H9 (cell line): ENCODE measurements at regions not wholly inside any gene's neighbourhood (a gene's known extent, or its start where the extent isn't known, plus 50 kb on each side); places are given as distances from the start of the nearest gene placed in this dataset.
A peak's percentile ranks its signal among the peaks of the same experiment; 100 is the strongest.

Source experiments
- DNase-seq: peaks from one replicate; pipeline ENCODE4 v3.0.0-alpha.2; 2017
- H2AFZ ChIP-seq: one replicate; pipeline ENCODE4 v1.6.1; 2013; ENCODE audit warnings: mild to moderate bottlenecking, low read length, control low read depth, moderate library complexity
- H2AK5ac ChIP-seq: 2 replicates; pipeline ENCODE4 v1.6.1; 2013; ENCODE audit warnings: low read length, control low read depth, mixed read lengths; ENCODE audit not compliant: insufficient read length
- H2BK120ac ChIP-seq: one replicate; pipeline ENCODE4 v1.6.1; 2013; ENCODE audit warnings: low read depth, mild to moderate bottlenecking, low read length, control low read depth, inconsistent platforms; ENCODE audit not compliant: poor library complexity, severe bottlenecking
- H2BK12ac ChIP-seq: 2 replicates; pipeline ENCODE4 v1.6.1; 2013; ENCODE audit warnings: low read length, control low read depth, mixed read lengths, low read depth; ENCODE audit not compliant: insufficient read length
- H2BK15ac ChIP-seq: 2 replicates; pipeline ENCODE4 v1.6.1; 2013; ENCODE audit warnings: low read depth, low read length, control low read depth
- H2BK20ac ChIP-seq: one replicate; pipeline ENCODE4 v1.6.1; 2013; ENCODE audit warnings: low read depth, mild to moderate bottlenecking, low read length, control low read depth, inconsistent platforms; ENCODE audit not compliant: poor library complexity, severe bottlenecking
- H2BK5ac ChIP-seq: 2 replicates; pipeline ENCODE4 v1.6.1; 2013; ENCODE audit warnings: low read length, control low read depth, mixed read lengths; ENCODE audit not compliant: insufficient read length
- H3K14ac ChIP-seq: 2 replicates; pipeline ENCODE4 v1.6.1; 2013; ENCODE audit warnings: low read length, control low read depth; ENCODE audit not compliant: insufficient read depth
- H3K18ac ChIP-seq: 2 replicates; pipeline ENCODE4 v1.6.1; 2013; ENCODE audit warnings: low read depth, mild to moderate bottlenecking, mixed read lengths, low read length, control low read depth; ENCODE audit not compliant: insufficient read length
- H3K23ac ChIP-seq: 2 replicates; pipeline ENCODE4 v1.6.1; 2013; ENCODE audit warnings: low read length, control low read depth, mixed read lengths, low read depth; ENCODE audit not compliant: insufficient read length
- H3K23me2 ChIP-seq: 2 replicates; pipeline ENCODE4 v1.6.1; 2013; ENCODE audit warnings: low read depth, mild to moderate bottlenecking, mixed read lengths, low read length, control low read depth; ENCODE audit not compliant: insufficient read length, poor library complexity, severe bottlenecking
- H3K27ac ChIP-seq: 2 replicates; pipeline ENCODE4 v1.5.1; 2013; ENCODE audit warnings: low read length, control low read depth, mixed read lengths, low read depth; ENCODE audit not compliant: insufficient read length
- H3K27me3 ChIP-seq: 2 replicates; pipeline ENCODE4 v1.6.1; 2013; ENCODE audit warnings: low read length, control low read depth, inconsistent platforms; ENCODE audit not compliant: insufficient read depth
- H3K4ac ChIP-seq: 2 replicates; pipeline ENCODE4 v1.6.1; 2013; ENCODE audit warnings: low read depth, mild to moderate bottlenecking, control low read depth, inconsistent platforms, low read length, moderate library complexity
- H3K4me1 ChIP-seq: 2 replicates; pipeline ENCODE4 v1.6.1; 2013; ENCODE audit warnings: low read length, control low read depth, inconsistent platforms; ENCODE audit not compliant: insufficient read depth
- H3K4me2 ChIP-seq: 2 replicates; pipeline ENCODE4 v1.6.1; 2013; ENCODE audit warnings: low read length, control low read depth, mixed read lengths; ENCODE audit not compliant: insufficient read length, insufficient read depth
- H3K56ac ChIP-seq: 2 replicates; pipeline ENCODE4 v1.6.1; 2013; ENCODE audit warnings: low read depth, mild to moderate bottlenecking, mixed read lengths, low read length, control low read depth; ENCODE audit not compliant: insufficient read length
- H3K79me1 ChIP-seq: 2 replicates; pipeline ENCODE4 v1.6.1; 2013; ENCODE audit warnings: low read depth, mild to moderate bottlenecking, moderate library complexity, low read length, control low read depth, inconsistent platforms; ENCODE audit not compliant: insufficient read depth, poor library complexity, severe bottlenecking
- H3K79me2 ChIP-seq: 2 replicates; pipeline ENCODE4 v1.6.1; 2013; ENCODE audit warnings: low read length, control low read depth, inconsistent platforms; ENCODE audit not compliant: insufficient read depth
- H3K9ac ChIP-seq: 2 replicates; pipeline ENCODE4 v1.6.1; 2013; ENCODE audit warnings: low read length, control low read depth, mixed read lengths; ENCODE audit not compliant: insufficient read length; ENCODE audit errors: extremely low read depth
- H3K9me3 ChIP-seq: one replicate; pipeline ENCODE4 v1.6.1; 2013; ENCODE audit warnings: low read depth, low read length, inconsistent platforms; ENCODE audit not compliant: control insufficient read depth
- H3T11ph ChIP-seq: one replicate; pipeline ENCODE4 v1.6.1; 2013; ENCODE audit warnings: mild to moderate bottlenecking, low read length, control low read depth, inconsistent platforms
- H4K20me1 ChIP-seq: one replicate; pipeline ENCODE4 v1.6.1; 2013; ENCODE audit not compliant: control insufficient read depth, insufficient read length, insufficient read depth
- H4K5ac ChIP-seq: 2 replicates; pipeline ENCODE4 v1.6.1; 2013; ENCODE audit warnings: low read depth, mild to moderate bottlenecking, mixed read lengths, low read length, control low read depth; ENCODE audit not compliant: insufficient read length
- H4K8ac ChIP-seq: replicated peaks from 2 replicates; pipeline ENCODE4 v1.6.1; 2013; ENCODE audit warnings: low read length, control low read depth, mixed read lengths, low read depth; ENCODE audit not compliant: insufficient read length
- H4K91ac ChIP-seq: 2 replicates; pipeline ENCODE4 v1.6.1; 2013; ENCODE audit warnings: low read depth, mild to moderate bottlenecking, moderate library complexity, mixed read lengths, low read length, control low read depth; ENCODE audit not compliant: insufficient read length
- H3K27ac Mint-ChIP-seq, 3 experiments: 2 replicates in 2 of 3; 3 replicates in 1 of 3; pipeline ENCODE4 v1.8.0; 2020 to 2021; ENCODE audit warnings: mixed read lengths in 3 of 3, mild to moderate bottlenecking in 1 of 3, moderate library complexity in 1 of 3
- H3K27me3 Mint-ChIP-seq: 2 replicates; pipeline ENCODE4 v1.8.0; 2021; ENCODE audit warnings: low read depth, mild to moderate bottlenecking, moderate library complexity, mixed read lengths
- H3K36me3 Mint-ChIP-seq, 3 experiments: 2 replicates in 2 of 3; 3 replicates in 1 of 3; pipeline ENCODE4 v1.8.0; 2020 to 2021; ENCODE audit warnings: low read depth in 3 of 3, mixed read lengths in 3 of 3; ENCODE audit not compliant: insufficient read depth in 1 of 3
- H3K4me1 Mint-ChIP-seq, 2 experiments: 2 replicates each; pipeline ENCODE4 v1.8.0; 2020; ENCODE audit warnings: mixed read lengths in 2 of 2
- H3K4me3 Mint-ChIP-seq, 2 experiments: 2 replicates in 1 of 2; 3 replicates in 1 of 2; pipeline ENCODE4 v1.8.0; 2020 to 2021; ENCODE audit warnings: mild to moderate bottlenecking in 2 of 2, mixed read lengths in 2 of 2, moderate library complexity in 1 of 2
- H3K9me3 Mint-ChIP-seq, 2 experiments: 2 replicates in 1 of 2; 3 replicates in 1 of 2; pipeline ENCODE4 v1.8.0; 2020; ENCODE audit warnings: mild to moderate bottlenecking in 2 of 2, mixed read lengths in 2 of 2, moderate library complexity in 1 of 2
- TF ChIP-seq, protein P1 (sequence below): fragments of 200-600 bp; sonication (generic); conservative IDR thresholded peaks from 3 replicates; pipeline ENCODE4 v1.8.0; 2021; ENCODE audit warnings: antibody characterized with exemption, mild to moderate bottlenecking

DNA sequence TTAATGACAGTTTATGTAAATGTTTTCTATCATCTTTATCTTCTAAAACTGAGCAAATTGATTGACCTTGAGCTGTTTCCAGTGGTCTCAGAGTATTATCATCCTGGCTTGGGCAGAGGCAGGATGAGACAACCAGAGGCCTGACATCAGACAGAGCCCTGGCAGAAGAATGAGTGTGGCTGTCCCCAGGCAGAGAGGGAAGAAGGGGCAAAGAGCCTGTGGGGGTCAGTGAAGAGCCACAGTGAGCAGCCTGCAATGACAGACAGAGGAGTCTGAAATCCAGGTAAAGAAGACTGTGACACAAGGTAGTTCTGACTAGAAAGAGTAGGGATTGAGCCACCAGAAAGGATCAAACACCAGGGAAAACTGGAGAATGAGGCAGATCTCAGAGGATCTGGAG lies 182.4 kb upstream of the ARSJ start:
- Histone ChIP-seq H3K9me3 (no peaks in the 10 kb centered on the region), H2BK5ac (no peak overlapping the region), H3K14ac (no peak overlapping the region; the same call in 1 of the 2 replicates), H2AK5ac (no peak overlapping the region), H3T11ph (no peak overlapping the region), H3K23me2 (no peaks in the 10 kb centered on the region), H2AFZ (no peak overlapping the region), H3K27me3 (no peaks in the 10 kb centered on the region), H3K18ac (no peak overlapping the region), H4K8ac (no peak overlapping the region), H2BK120ac (no peak overlapping the region), H3K56ac (no peak overlapping the region), H3K79me2 (no peaks in the 10 kb centered on the region), H2BK20ac (no peak overlapping the region), H2BK15ac (no peak overlapping the region), H3K27ac (no peak overlapping the region), H3K9ac (no peak overlapping the region), H3K4me1 (no peaks in the 10 kb centered on the region), H2BK12ac (no peak overlapping the region), H4K91ac (no peak overlapping the region), H3K79me1 (no peaks in the 10 kb centered on the region), H3K4me2 (no peak overlapping the region), H4K20me1 (no peaks in the 10 kb centered on the region), H4K5ac (no peak overlapping the region), H3K23ac (no peak overlapping the region), H3K4ac (no peak overlapping the region)
- Mint-ChIP-seq H3K27ac (peak overlapping the region in 1 of 3 experiments; percentile 14; a peak in 2 of 7 replicates), H3K36me3 (no peaks in the 10 kb centered on the region), H3K27me3 (no peaks in the 10 kb centered on the region), H3K4me3 (no peak overlapping the region), H3K9me3 (no peaks in the 10 kb centered on the region), H3K4me1 (peaks cover 0 to 3% of the 10 kb centered on the region in 2 experiments; a peak in 1 of 4 replicates)
- TF ChIP-seq, protein P1, sequence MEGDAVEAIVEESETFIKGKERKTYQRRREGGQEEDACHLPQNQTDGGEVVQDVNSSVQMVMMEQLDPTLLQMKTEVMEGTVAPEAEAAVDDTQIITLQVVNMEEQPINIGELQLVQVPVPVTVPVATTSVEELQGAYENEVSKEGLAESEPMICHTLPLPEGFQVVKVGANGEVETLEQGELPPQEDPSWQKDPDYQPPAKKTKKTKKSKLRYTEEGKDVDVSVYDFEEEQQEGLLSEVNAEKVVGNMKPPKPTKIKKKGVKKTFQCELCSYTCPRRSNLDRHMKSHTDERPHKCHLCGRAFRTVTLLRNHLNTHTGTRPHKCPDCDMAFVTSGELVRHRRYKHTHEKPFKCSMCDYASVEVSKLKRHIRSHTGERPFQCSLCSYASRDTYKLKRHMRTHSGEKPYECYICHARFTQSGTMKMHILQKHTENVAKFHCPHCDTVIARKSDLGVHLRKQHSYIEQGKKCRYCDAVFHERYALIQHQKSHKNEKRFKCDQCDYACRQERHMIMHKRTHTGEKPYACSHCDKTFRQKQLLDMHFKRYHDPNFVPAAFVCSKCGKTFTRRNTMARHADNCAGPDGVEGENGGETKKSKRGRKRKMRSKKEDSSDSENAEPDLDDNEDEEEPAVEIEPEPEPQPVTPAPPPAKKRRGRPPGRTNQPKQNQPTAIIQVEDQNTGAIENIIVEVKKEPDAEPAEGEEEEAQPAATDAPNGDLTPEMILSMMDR: peak; percentile 43; the same call in 2 of the 3 replicates
- peak; percentile 42 for DNase-seq
